ENCODE measurements at regions not wholly inside any gene's neighbourhood (a gene's known extent, or its start where the extent isn't known, plus 50 kb on each side); places are given as distances from the start of the nearest gene placed in this dataset.

DNA sequence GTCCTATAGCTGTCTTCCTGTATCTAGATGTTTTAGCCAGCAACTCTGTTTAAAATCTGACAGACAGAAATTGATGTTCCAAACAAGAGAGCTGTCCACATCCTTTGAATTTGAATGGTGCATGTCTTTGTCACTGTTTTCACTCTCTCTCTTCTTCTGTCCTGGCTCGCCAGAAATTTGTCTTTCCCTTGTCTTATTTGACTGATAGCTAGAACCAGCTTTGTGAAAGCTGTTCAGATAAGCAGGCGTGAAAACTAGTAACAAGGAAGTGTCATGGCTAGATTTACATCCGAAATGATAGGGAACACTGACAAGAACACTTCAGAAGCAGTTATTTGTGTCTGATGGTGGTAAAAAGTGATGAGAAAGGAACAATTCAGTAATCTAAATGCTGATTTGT lies 354.9 kb upstream of the SLITRK1 start:
- Histone ChIP-seq H3K4me1 (no peaks in the 10 kb centered on the region), H3K36me3 (no peaks in the 10 kb centered on the region), H3K27ac (no peak overlapping the region), H3K27me3 (no peaks in the 10 kb centered on the region), H3K9me3 (peaks cover 0 to 3% of the 10 kb centered on the region in 2 donors), H3K4me3 (no peak overlapping the region)
- TF ChIP-seq, protein P1, sequence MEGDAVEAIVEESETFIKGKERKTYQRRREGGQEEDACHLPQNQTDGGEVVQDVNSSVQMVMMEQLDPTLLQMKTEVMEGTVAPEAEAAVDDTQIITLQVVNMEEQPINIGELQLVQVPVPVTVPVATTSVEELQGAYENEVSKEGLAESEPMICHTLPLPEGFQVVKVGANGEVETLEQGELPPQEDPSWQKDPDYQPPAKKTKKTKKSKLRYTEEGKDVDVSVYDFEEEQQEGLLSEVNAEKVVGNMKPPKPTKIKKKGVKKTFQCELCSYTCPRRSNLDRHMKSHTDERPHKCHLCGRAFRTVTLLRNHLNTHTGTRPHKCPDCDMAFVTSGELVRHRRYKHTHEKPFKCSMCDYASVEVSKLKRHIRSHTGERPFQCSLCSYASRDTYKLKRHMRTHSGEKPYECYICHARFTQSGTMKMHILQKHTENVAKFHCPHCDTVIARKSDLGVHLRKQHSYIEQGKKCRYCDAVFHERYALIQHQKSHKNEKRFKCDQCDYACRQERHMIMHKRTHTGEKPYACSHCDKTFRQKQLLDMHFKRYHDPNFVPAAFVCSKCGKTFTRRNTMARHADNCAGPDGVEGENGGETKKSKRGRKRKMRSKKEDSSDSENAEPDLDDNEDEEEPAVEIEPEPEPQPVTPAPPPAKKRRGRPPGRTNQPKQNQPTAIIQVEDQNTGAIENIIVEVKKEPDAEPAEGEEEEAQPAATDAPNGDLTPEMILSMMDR (IDR thresholded peaks at IDR 0.05): no peak
- TF ChIP-seq POLR2A (IDR thresholded peaks at IDR 0.05) (no peak), POLR2AphosphoS5 (IDR thresholded peaks at IDR 0.05) (no peak)
- no peak for DNase-seq (ENCODE audit: low spot score in 2 of 2)
- intact Hi-C loops (cut with DNase I; ENCODE audit: low total_unique reads): no loop called here

DNA sequence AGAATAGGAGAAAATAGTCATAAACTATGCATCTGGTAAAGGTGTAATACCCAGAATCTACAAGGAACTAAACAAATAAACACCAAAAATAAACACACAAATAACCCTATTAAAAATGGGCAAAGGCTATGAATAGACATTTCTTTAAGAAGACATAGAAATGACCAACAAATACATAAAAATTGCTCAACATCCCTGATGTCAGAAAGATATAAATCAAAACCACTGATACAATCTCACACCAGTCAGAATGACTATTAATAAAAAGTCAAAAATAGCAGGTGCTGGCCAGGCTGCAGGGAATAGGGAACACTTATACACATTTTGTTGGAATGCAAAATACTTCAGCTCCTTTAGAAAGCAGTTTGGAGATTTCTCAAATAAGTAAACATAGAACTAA lies 352.1 kb upstream of the SLITRK1 start:
- no peak for DNase-seq (ENCODE audit: low spot score in 2 of 2)
- TF ChIP-seq, protein P1 (IDR thresholded peaks at IDR 0.05): no peak
- TF ChIP-seq POLR2A (IDR thresholded peaks at IDR 0.05) (no peak), POLR2AphosphoS5 (IDR thresholded peaks at IDR 0.05) (no peak)

DNA sequence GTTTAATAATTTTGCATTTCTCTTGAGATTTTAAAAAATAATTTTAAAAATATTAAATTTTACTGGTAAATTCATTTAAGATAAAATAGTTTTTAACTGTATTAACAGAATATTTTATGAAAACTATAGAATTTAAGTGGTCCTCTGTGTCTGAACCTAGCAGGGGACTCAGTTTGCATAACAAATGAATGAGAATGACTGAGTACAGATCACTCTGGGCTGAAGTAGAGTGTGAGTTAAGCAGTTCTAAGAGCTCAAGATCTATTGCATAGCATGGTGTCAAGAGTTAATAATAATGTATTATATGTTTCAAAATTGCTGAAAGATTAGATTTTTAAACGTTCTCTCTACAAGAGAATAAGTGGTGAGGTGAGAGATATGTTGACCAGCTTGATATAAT lies 348.3 kb upstream of the SLITRK1 start:
- intact Hi-C loops (cut with DNase I; ENCODE audit: low total_unique reads): no loop called here
- no peak overlapping the region for H3K27ac ChIP-seq
- H3K27me3 ChIP-seq: no peaks in the 10 kb centered on the region
- H3K4me1 ChIP-seq: no peaks in the 10 kb centered on the region
- H3K4me3 ChIP-seq: no peak overlapping the region
- no peak for DNase-seq (ENCODE audit: low spot score in 2 of 2)
- TF ChIP-seq POLR2AphosphoS5 (IDR thresholded peaks at IDR 0.05) (no peak), POLR2A (IDR thresholded peaks at IDR 0.05) (no peak)
- TF ChIP-seq, protein P1 (IDR thresholded peaks at IDR 0.05): no peak
- H3K9me3 ChIP-seq: no peaks in the 10 kb centered on the region
- no peaks in the 10 kb centered on the region for H3K36me3 ChIP-seq

More for the DNA sequence above, 352.1 kb upstream of the SLITRK1 start:
- Histone ChIP-seq H3K27ac (no peak overlapping the region), H3K27me3 (no peaks in the 10 kb centered on the region), H3K4me3 (no peak overlapping the region), H3K4me1 (no peaks in the 10 kb centered on the region), H3K9me3 (no peaks in the 10 kb centered on the region), H3K36me3 (no peaks in the 10 kb centered on the region)
- intact Hi-C loops (cut with DNase I; ENCODE audit: low total_unique reads): no loop called here

DNA sequence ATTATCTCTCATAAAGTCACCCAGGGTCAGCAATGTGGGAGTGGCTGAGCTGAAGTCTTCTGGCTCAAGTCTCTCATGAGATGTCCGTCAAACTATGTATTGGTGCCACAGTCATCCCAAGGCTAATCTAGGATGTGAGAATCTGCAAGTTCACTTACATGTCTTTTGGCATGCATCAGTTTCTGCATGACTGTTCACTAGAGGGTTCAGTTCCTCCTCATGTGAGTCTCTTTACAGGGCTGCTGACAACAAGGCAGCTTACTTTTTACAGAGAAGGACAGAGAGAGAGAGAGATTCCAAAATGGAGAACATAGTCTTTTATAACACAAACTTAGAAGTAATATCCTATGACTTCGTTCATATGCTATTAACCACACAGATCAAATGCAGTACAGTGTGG lies 328.8 kb upstream of the SLITRK1 start:
- H3K9me3 ChIP-seq: no peaks in the 10 kb centered on the region
- no peaks in the 10 kb centered on the region for H3K36me3 ChIP-seq
- intact Hi-C loops (cut with DNase I; ENCODE audit: low total_unique reads): no loop called here
- no peaks in the 10 kb centered on the region for H3K4me1 ChIP-seq
- no peaks in the 10 kb centered on the region for H3K27me3 ChIP-seq
- no peak overlapping the region for H3K27ac ChIP-seq
- no peak for TF ChIP-seq POLR2AphosphoS5 (IDR thresholded peaks at IDR 0.05)
- TF ChIP-seq POLR2A (IDR thresholded peaks at IDR 0.05): no peak
- TF ChIP-seq, protein P1 (IDR thresholded peaks at IDR 0.05): no peak
- no peak for DNase-seq (ENCODE audit: low spot score in 2 of 2)
- H3K4me3 ChIP-seq: no peak overlapping the region

DNA sequence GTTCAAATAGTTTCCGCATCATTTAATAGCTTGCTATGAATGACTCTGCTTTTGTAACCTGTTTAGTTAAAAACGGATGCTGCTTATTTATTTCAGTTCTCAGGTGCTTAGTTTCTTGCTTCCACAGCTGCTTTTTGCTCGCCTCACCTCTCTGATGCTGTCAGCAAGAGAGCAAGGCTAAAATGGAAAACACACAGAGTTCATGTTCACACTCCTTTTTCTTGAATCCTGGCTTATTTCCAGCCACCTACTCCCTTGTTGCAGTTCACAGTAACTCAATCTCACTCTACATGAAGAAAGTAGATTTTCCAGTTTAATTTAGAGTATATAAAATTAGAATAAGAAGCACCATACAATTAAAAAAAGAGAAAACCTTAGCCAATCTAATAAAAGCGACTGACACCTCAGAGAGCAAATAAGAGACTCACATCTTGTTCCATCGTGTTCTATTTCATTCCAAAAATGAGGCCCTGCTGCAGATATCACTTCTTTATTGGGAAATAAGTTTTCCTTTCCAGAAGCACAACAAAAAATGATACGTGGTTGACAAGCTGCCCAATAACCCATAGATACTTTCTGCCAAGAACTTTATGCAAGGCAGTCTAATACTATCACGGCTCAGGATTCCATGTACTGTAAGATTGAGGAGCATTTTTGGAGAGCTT lies 326.1 kb upstream of the SLITRK1 start:
- Histone ChIP-seq H3K4me3 (no peak overlapping the region), H3K4me1 (no peaks in the 10 kb centered on the region), H3K9me3 (no peaks in the 10 kb centered on the region), H3K27me3 (no peaks in the 10 kb centered on the region), H3K36me3 (no peaks in the 10 kb centered on the region), H3K27ac (no peak overlapping the region)
- intact Hi-C loops (cut with DNase I; ENCODE audit: low total_unique reads): loop anchor here (10.0 kb wide), 1 partner anchor 1354 kb away; no protein-coding TSS in a partner anchor
- no peak for DNase-seq (ENCODE audit: low spot score in 2 of 2)
- TF ChIP-seq, protein P1 (IDR thresholded peaks at IDR 0.05): no peak
- TF ChIP-seq POLR2A (IDR thresholded peaks at IDR 0.05) (no peak), POLR2AphosphoS5 (IDR thresholded peaks at IDR 0.05) (no peak)

Data from breast epithelium (tissue), 4 donors.